IPS-NIHi7 (cell line): ENCODE measurements at regions not wholly inside any gene's neighbourhood (a gene's known extent, or its start where the extent isn't known, plus 50 kb on each side); places are given as distances from the start of the nearest gene placed in this dataset.
"Not testable (repeated sequence)": the region's sequence is repeated elsewhere in the genome, so short reads cannot be mapped to it uniquely, and the experiment has no call there.

Experiments
- DNase-seq: peaks from one replicate; pipeline ENCODE4 v3.0.0; 2012; ENCODE audit warnings: mixed read lengths; ENCODE audit errors: extremely low spot score

- DNase-seq, result no peak
These were observed 163.9 kb upstream of the RASA1 start for GRCh38 chr5:87103616-87104287.

- no peak for DNase-seq
These were observed 162.1 kb upstream of the RASA1 start for GRCh38 chr5:87105577-87105976.

DNA sequence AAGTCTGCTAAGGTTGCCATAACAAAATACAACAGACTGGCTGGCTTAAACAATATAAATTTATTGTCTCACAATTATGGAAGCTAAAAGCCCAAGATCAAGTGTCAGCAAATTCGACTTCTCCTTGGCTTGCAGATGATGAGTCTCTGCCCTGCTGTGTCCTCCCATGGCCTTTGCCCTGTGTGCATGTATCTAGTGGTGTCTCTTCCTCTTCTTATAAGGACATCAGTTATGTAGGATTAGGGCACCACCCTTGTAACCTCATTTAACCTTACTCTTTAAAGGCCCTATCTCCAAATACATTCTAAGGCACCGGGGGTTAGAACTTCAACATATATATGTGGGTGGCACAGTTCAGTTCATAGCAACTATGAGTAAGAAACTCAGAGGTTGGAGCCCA lies 157.9 kb upstream of the RASA1 start:
- DNase-seq, result no peak

GRCh38 chr5:87110721-87111120 lies 157.0 kb upstream of the RASA1 start:
- DNase-seq, result no peak

DNA sequence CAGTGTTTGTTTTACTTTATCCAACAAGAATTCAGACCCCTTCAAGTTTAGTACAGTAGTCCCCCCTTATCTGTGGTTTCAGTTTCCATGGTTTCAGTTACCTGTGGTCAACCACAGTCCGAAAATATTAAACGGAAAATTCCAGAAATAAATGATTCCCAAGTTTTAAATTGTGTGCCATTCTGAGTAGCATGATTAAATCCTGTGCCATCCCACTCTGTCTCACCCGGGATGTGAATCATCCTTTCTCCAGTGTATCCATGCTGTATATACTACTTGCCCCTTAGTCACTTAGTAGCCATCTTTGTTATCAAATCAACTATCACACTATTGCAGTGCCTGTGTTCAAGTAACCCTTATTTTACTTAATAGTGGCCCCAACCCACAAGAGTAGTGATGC lies 153.8 kb upstream of the RASA1 start:
- DNase-seq, result no peak

DNA sequence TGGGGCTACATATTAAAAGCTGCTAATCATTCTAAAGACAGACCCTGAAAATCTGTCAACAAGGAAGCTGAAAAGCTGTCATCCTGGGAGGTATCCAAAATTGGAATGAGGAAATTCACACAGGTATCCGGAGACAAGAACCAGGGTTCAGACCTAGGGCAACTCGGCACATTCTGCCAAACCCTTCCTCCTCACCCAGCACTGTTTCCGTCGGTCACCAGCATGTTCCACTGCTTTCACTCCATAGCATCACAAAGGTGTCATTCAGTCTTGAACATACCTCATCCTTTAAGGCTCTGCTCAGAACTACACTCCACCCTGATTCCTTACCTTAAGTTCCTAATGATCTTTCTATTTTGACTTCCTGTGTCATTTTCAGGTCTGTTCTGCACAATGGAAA lies 153.1 kb upstream of the RASA1 start:
- DNase-seq, result no peak

DNA sequence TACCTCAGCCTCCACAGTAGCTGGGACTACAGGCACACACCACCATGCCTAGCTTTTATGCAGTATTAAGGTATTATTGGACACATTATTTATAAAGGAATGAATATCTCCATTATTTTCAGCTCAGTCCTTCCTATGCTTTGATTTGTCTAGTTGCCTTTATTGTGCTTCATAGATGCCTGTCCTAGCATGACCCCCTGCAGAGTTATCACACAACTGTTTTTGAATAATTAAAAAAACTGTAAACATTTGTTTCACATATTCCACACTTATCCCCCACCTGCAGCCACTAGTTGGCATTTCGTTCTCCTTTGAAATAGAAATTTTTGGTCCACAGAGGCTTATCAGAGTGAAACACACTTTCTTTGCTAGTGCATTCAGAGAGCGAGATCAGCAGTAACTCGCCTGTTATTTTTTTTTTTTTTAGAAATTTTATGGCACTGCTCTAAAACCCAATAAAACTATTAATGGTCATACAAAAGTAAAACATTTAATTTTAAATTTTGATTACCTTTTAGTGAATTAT lies 151.8 kb upstream of the RASA1 start:
- DNase-seq, result no peak

GRCh38 chr5:87116825-87117512 lies 150.7 kb upstream of the RASA1 start:
- no peak for DNase-seq

DNA sequence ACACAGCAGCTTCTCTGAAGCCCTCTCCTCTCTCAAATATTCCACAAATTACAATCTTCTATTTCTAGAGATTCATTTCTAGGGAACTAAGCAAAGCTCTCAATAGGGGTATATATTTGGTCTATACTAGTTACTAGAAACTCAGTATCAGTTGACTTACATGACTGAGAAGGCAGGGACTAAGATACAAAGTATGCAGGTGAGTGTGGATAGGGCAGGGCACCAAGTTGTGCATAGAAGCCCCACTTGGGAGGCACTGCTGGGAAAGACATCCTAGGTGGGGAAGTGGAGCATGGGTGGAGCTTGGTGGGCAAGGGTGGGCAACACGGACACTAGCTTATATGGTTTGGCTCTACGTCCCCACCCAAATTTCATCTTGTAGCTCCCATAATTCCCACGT lies 148.1 kb upstream of the RASA1 start:
- DNase-seq, result no peak

DNA sequence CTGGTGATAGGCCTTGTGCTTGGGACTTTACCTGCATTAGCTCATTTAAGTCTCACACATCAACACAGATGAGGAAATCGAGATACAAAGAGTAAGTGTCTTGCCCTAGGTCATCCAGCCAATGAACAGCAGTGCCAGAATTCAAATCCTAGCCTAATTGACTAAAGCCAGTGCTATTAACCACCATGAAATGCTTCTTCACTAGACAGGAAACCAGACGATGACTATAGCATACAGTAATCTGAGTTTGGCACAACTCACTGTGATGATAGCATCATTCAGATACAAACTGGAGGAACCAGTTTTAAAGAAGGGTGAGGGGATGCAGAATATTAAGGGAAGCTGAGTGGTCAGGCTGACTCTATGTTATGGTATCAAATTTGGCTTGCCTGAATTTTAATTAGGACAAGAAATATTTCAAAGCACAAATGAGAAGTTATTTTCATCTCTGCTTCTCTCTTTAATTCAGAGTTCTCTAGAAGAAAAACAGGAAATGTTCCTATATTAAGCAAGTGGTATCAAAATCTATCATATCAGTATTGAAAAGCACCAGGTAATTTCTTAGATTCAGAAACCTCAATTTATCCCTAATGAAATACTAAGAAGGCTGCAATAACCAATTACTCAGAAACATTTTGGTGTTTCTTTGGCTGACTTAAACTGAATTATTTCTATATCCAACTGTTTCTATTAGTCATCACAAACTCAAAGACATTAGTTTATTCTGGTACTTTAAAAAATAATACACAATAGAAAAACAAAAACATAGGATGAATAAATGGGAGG lies 147.0 kb upstream of the RASA1 start:
- DNase-seq, result no peak

DNA sequence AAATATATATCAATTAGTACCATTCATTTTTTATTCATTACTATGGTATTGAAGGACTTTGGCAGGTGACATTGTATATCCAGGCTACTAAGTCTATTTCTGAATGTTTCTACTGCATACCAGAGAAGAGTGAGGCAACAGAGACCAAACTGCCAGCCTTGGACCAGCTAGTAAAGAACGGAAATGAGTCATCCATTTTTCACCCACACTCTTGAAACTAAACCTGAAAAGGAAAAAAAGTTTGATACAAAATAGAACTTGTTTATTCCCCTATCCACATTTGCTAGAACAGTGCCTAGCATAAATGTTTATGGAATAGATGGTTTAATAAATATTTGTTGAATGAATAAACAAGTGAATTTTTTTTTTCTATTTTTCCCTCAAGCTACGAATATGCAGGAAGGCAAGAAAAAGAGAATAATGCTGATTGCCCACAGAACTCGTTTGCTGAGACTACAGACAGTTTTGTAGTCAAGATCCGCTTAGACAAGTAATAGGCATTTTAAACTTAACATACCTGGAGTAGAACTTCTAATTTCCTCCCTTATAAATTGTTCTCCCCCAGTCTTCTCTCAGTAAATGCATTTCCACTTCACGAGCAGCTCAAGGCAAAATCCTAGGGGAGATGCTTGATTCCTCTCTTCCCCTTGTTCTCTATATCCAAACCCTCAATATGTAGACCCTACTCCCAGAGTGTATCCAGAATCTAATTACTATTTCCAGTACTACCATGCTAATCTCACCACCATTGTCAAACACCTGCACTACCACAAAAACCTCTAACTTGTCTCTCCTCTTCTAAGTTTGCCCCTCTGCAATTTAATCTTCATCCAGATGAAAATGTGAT lies 146.2 kb upstream of the RASA1 start:
- DNase-seq, result no peak

- DNase-seq, result no peak
These were observed 145.3 kb upstream of the RASA1 start for GRCh38 chr5:87122151-87122977.

DNA sequence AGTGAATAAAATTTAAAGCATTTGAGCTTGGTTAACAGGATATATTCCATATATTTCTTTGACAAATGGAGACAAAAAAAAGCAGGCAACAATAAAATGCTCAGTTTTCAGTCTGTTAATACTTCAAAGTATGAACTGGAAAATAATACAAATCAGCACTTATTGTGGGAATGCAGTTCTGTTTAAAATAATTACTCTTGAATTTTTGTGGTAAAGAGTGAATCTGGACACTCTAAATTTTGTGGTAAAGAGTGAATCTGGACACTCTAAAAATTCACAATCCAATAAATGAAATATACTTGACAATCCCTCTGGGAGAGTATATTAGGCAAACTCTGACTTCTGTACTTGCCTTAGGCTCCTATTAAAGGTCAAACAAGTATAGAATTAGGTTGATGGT lies 141.9 kb upstream of the RASA1 start:
- no peak for DNase-seq

DNA sequence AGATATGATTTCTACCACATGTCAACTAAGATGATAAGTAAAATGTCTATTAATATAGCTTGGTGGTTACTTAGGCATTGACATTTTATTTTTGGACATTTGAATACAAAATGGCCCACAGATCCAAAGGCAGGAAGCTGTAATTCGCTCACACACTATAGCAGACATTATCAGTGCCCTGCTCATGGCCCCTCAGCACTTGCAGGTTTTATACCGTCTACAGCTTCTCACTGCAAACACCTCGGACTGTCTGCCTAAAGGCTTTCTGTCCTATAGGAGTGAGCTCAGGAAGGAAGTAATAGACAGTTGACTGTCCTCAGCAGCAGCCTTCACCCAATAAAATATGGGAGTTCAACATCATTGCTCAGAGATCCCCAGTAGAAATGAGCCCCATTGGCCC lies 140.8 kb upstream of the RASA1 start:
- DNase-seq, result no peak

- DNase-seq, result no peak
These were observed 140.3 kb upstream of the RASA1 start for GRCh38 chr5:87127426-87127825.

DNA sequence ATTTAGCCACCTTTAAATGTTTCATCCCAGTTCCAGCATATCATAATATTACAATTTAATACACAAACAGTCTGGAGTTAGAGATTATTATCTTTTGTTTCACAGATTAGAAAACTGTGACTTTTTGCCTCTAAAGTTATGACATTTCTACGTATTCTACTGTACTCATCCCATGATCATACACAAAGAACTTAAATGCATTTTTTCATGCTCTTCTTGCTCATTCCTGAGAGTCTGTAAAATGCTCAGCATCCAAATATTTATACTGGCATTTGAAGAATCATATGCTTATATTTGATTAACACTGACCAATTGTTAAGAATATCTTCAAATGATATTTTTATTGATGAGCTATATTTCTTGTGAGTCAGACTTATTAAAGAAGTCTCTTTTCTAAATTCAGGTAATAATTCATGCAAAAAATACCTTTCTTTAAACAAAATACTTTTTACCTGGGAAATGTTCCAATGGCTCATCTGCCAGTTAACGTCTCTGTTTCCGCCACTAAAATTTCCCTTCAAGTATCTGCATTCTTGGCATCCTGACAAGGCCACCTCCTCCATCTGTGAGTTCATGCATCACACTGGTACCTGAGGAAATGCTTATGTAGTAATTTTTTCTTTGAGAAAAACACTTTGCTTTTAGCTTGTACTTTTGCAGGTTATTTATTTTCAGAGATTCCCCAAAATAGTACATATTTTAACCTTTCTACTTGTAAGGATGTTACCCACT lies 139.6 kb upstream of the RASA1 start:
- no peak for DNase-seq

DNA sequence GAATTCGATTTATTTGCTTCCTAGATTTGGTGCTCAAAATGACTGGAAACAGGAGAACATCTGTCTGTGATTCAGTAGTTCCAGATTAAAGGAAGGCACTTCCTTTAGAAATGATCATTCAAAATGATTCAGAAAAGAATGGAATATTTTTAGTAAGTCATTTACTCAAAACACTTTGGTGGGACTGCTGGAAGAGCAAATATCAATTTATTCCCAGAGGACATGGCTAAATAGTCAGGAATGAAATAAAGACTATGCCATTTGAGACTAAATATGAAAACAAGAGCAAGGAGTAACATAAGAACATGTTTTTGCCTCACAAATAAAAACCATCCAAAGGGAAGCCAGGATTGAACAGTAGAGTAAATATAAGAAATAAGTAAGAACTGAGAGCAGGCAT lies 138.6 kb upstream of the RASA1 start:
- no peak for DNase-seq

GRCh38 chr5:87132696-87133095 lies 135.0 kb upstream of the RASA1 start:
- DNase-seq, result no peak

GRCh38 chr5:87134513-87134912 lies 133.2 kb upstream of the RASA1 start:
- not testable (repeated sequence) for DNase-seq

GRCh38 chr5:87136096-87136495 lies 131.6 kb upstream of the RASA1 start:
- no peak for DNase-seq
